Endothelial cell of umbilical vein (primary cell): ENCODE measurements at regions not wholly inside any gene's neighbourhood (a gene's known extent, or its start where the extent isn't known, plus 50 kb on each side); places are given as distances from the start of the nearest gene placed in this dataset.

ENCODE experiments used
- BruUV-seq: library from RNA; stranded (reverse); fragments of 400-500 nt; replicated peaks from 2 replicates; lab custom pipeline; 2021; lab: Mats Ljungman, UMichigan
- CTCF ChIA-PET: fragments of 300-600, 350-600 bp; sonication (Branson Sonifier 250); formaldehyde crosslinking; loops from one replicate; lab custom pipeline; 2021; ENCODE audit warnings: antibody characterized with exemption, inconsistent platforms; lab: Charles Lee
- POLR2A ChIA-PET: fragments of 300-600, 350-600 bp; sonication (Branson Sonifier 250); formaldehyde crosslinking; loops from one replicate; lab custom pipeline; 2021; ENCODE audit warnings: antibody characterized with exemption, inconsistent platforms; lab: Charles Lee
- DNase-seq: peaks from one replicate; pipeline ENCODE4 v3.0.0-alpha.2; 2011; ENCODE audit warnings: low read depth, low spot score
- FAIRE-seq: peaks from 2 replicates; lab custom pipeline; 2011; peaks lifted over from hg19 to GRCh38; lab: Jason Lieb, UNC
- H2AFZ ChIP-seq: 2 replicates; pipeline ENCODE4 v1.6.0; 2012; ENCODE audit warnings: low read depth, low read length, control low read depth, inconsistent platforms
- H3K27ac ChIP-seq: 2 replicates; pipeline ENCODE4 v1.5.1; 2011; ENCODE audit warnings: low read depth, mild to moderate bottlenecking, control low read depth, low read length, moderate library complexity; ENCODE audit not compliant: insufficient read depth
- H3K27me3 ChIP-seq, 2 experiments: 2 replicates each; pipeline versions ENCODE4 v1.6.0 to v1.6.1; 2011; ENCODE audit warnings: low read length in 2 of 2, mixed read lengths in 1 of 2; ENCODE audit not compliant: control insufficient read depth in 2 of 2, insufficient read depth in 2 of 2
- H3K36me3 ChIP-seq, 2 experiments: 2 replicates in 1 of 2; 3 replicates in 1 of 2; pipeline ENCODE4 v1.5.1; 2011; ENCODE audit warnings: low read length in 2 of 2, mild to moderate bottlenecking in 1 of 2, moderate library complexity in 1 of 2; ENCODE audit not compliant: control insufficient read depth in 2 of 2, insufficient read depth in 2 of 2; ENCODE audit errors: extremely low read depth in 1 of 2
- H3K4me1 ChIP-seq: 3 replicates; pipeline ENCODE4 v1.5.1; 2011; ENCODE audit warnings: mild to moderate bottlenecking, low read length; ENCODE audit not compliant: control insufficient read depth, insufficient read depth; ENCODE audit errors: extremely low read depth
- H3K4me2 ChIP-seq: 2 replicates; pipeline ENCODE4 v1.6.1; 2011; ENCODE audit warnings: low read length, control low read depth, mixed read lengths; ENCODE audit not compliant: insufficient read depth
- H3K4me3 ChIP-seq, 3 experiments: fragments of 200-600 bp in 1 of 3; sonication (generic), shearing (Covaris generic) in 1 of 3; replicated peaks in 1 of 3; 2 replicates each; pipeline ENCODE4 v1.5.1; 2011 to 2016; ENCODE audit warnings: control low read depth in 3 of 3, low read length in 3 of 3, mild to moderate bottlenecking in 2 of 3, inconsistent platforms in 1 of 3, low read depth in 1 of 3, moderate library complexity in 1 of 3; ENCODE audit not compliant: insufficient read depth in 1 of 3
- H3K79me2 ChIP-seq: 2 replicates; pipeline ENCODE4 v1.6.0; 2012; ENCODE audit warnings: low read length, inconsistent platforms; ENCODE audit not compliant: control insufficient read depth, insufficient read depth
- H3K9ac ChIP-seq: replicated peaks from 2 replicates; pipeline ENCODE3; 2011; ENCODE audit warnings: low read length, control low read depth; ENCODE audit not compliant: insufficient read depth; ENCODE audit errors: extremely low read depth
- H3K9me1 ChIP-seq: replicated peaks from 3 replicates; pipeline ENCODE4 v1.6.0; 2011; ENCODE audit warnings: mild to moderate bottlenecking, low read length; ENCODE audit not compliant: control insufficient read depth, insufficient read depth; ENCODE audit errors: extremely low read depth
- H3K9me3 ChIP-seq: replicated peaks from 2 replicates; pipeline ENCODE4 v1.5.1; 2012; ENCODE audit warnings: low read length, inconsistent platforms; ENCODE audit not compliant: control insufficient read depth, insufficient read depth
- H4K20me1 ChIP-seq: replicated peaks from 2 replicates; pipeline ENCODE3; 2011; ENCODE audit warnings: mild to moderate bottlenecking, low read length; ENCODE audit not compliant: control insufficient read depth, insufficient read depth; ENCODE audit errors: extremely low read depth
- CTCF ChIP-seq, 2 donors: IDR thresholded peaks; 1 replicate in 1 of 2; 2 replicates in 1 of 2; pipeline ENCODE4 v1.5.1; 2011; ENCODE audit warnings: low read length in 2 of 2, mild to moderate bottlenecking in 2 of 2, moderate library complexity in 2 of 2, control low read depth in 1 of 2, inconsistent platforms in 1 of 2, low read depth in 1 of 2; ENCODE audit not compliant: insufficient read depth in 1 of 2; ENCODE audit errors: extremely low read depth in 1 of 2
- EZH2 ChIP-seq: IDR thresholded peaks from 2 replicates; pipeline ENCODE4 v1.6.1; 2012; ENCODE audit warnings: borderline replicate concordance, low read depth, mild to moderate bottlenecking, moderate library complexity, low read length, inconsistent platforms; ENCODE audit not compliant: severe bottlenecking
- FOS ChIP-seq: IDR thresholded peaks from 2 replicates; pipeline ENCODE4 v1.6.1; 2011; ENCODE audit warnings: mild to moderate bottlenecking, low read length, moderate library complexity, borderline replicate concordance; ENCODE audit not compliant: insufficient read depth
- GATA2 ChIP-seq: IDR thresholded peaks from 2 replicates; pipeline ENCODE4 v1.7.0; 2011; ENCODE audit warnings: low read depth, mild to moderate bottlenecking, moderate library complexity, mixed read lengths, low read length; ENCODE audit not compliant: insufficient read length, insufficient read depth
- JUN ChIP-seq: IDR thresholded peaks from 2 replicates; pipeline ENCODE4 v1.6.1; 2011; ENCODE audit warnings: borderline replicate concordance, low read depth; ENCODE audit not compliant: insufficient read length, insufficient read depth
- MAX ChIP-seq: IDR thresholded peaks from 2 replicates; pipeline ENCODE4 v1.6.1; 2011; ENCODE audit not compliant: insufficient read depth, insufficient read length
- MYC ChIP-seq: IDR thresholded peaks from one replicate; pipeline ENCODE4 v1.6.1; 2011; ENCODE audit warnings: mild to moderate bottlenecking, low read depth, low read length
- POLR2A ChIP-seq: IDR thresholded peaks from 2 replicates; pipeline ENCODE4 v1.6.1; 2012; ENCODE audit warnings: low read depth, mild to moderate bottlenecking, control low read depth, low read length
- POLR2AphosphoS5 ChIP-seq: IDR thresholded peaks from 2 replicates; pipeline ENCODE4 v1.6.1; 2012; ENCODE audit warnings: low read depth, mild to moderate bottlenecking, control low read depth, low read length, moderate library complexity; ENCODE audit not compliant: insufficient read depth
- dilution Hi-C: fragments of 300-500 bp; cut with MboI; formaldehyde crosslinking; loops from one replicate; pipeline ENCODE4 v1.15.0; 2019; ENCODE audit warnings: low sequenced_read_pairs; ENCODE audit not compliant: extremely low pct_ligation_motif_present
- intact Hi-C: fragments of 100-400 bp; cut with micrococcal nuclease; formaldehyde crosslinking; loops from one replicate; pipeline ENCODE4 v1.10.0; 2022

GRCh38 chr4:104093247-104093646, 373.5 kb upstream of the TACR3 start:
- intact Hi-C loops (no loop called here), dilution Hi-C loops (no loop called here)
- ChIA-PET POLR2A (no interaction called here), CTCF (no interaction called here)
- no peaks in the 10 kb centered on the region for H3K4me1 ChIP-seq
- no peak overlapping the region for H2AFZ ChIP-seq
- H3K27ac ChIP-seq, result no peak overlapping the region
- DNase-seq (no peak), FAIRE-seq (no peak)
- no peaks in the 10 kb centered on the region for H4K20me1 ChIP-seq
- no peaks in the 10 kb centered on the region for H3K36me3 ChIP-seq
- no peak overlapping the region for H3K4me2 ChIP-seq
- no peaks in the 10 kb centered on the region for H3K27me3 ChIP-seq
- TF ChIP-seq EZH2, result no peak
- no peak for TF ChIP-seq POLR2AphosphoS5
- no peak for TF ChIP-seq MYC
- no peak for TF ChIP-seq MAX
- no peak for TF ChIP-seq FOS
- no peak for TF ChIP-seq GATA2
- no peak for TF ChIP-seq POLR2A
- TF ChIP-seq JUN, result no peak
- TF ChIP-seq CTCF (IDR thresholded peaks at IDR 0.05; ENCODE audit: extremely low read depth in 1 of 2, insufficient read depth in 1 of 2, low read depth in 1 of 2, low read length in 2 of 2), result no peak
- peaks cover 2% of the 10 kb centered on the region for H3K9me3 ChIP-seq
- no peak overlapping the region for H3K9ac ChIP-seq
- no peaks in the 10 kb centered on the region for H3K9me1 ChIP-seq
- no peaks in the 10 kb centered on the region for H3K79me2 ChIP-seq
- BruUV-seq, result no TSS peak
- H3K4me3 ChIP-seq, result no peak overlapping the region
